RPMI8226 (cell line): ENCODE measurements at regions not wholly inside any gene's neighbourhood (a gene's known extent, or its start where the extent isn't known, plus 50 kb on each side); places are given as distances from the start of the nearest gene placed in this dataset.

Experiments used
- DNase-seq: peaks from one replicate; pipeline ENCODE4 v3.0.0-alpha.2; 2015

- DNase-seq: no peak
Observed at GRCh38 chr2:120401275-120402066, 55.5 kb downstream of the INHBB start.

GRCh38 chr2:120402067-120402433 lies 56.1 kb downstream of the INHBB start:
- DNase-seq: no peak

- no peak for DNase-seq
Observed at GRCh38 chr2:120402508-120402907, 56.6 kb downstream of the INHBB start.

GRCh38 chr2:120403261-120403660 lies 57.3 kb downstream of the INHBB start:
- DNase-seq: no peak

- no peak for DNase-seq
Observed at GRCh38 chr2:120403676-120404075, 57.7 kb downstream of the INHBB start.

GRCh38 chr2:120404274-120404673 lies 58.3 kb downstream of the INHBB start:
- no peak for DNase-seq

- no peak for DNase-seq
Observed at GRCh38 chr2:120404941-120405758, 59.2 kb downstream of the INHBB start.

GRCh38 chr2:120405759-120406099 lies 59.8 kb downstream of the INHBB start:
- DNase-seq: no peak

- no peak for DNase-seq
Observed at GRCh38 chr2:120406566-120406965, 60.6 kb downstream of the INHBB start.

GRCh38 chr2:120410487-120410886 lies 64.6 kb downstream of the INHBB start:
- no peak for DNase-seq

GRCh38 chr2:120415060-120415459 lies 69.1 kb downstream of the INHBB start:
- DNase-seq: no peak

GRCh38 chr2:120415728-120416509 lies 70.0 kb downstream of the INHBB start:
- DNase-seq: no peak

- no peak for DNase-seq
Observed at GRCh38 chr2:120418174-120418787, 72.3 kb downstream of the INHBB start.

- DNase-seq: no peak
Observed at GRCh38 chr2:120419073-120419472, 73.1 kb downstream of the INHBB start.

GRCh38 chr2:120419955-120420354 lies 74.0 kb downstream of the INHBB start:
- no peak for DNase-seq

GRCh38 chr2:120421126-120421829 lies 75.3 kb downstream of the INHBB start:
- no peak for DNase-seq

- no peak for DNase-seq
Observed at GRCh38 chr2:120421830-120422175, 75.9 kb downstream of the INHBB start.

GRCh38 chr2:120422465-120423160 lies 76.7 kb downstream of the INHBB start:
- DNase-seq: no peak

- DNase-seq: no peak
Observed at GRCh38 chr2:120423167-120423943, 77.4 kb downstream of the INHBB start.

- no peak for DNase-seq
Observed at GRCh38 chr2:120424274-120424796, 78.4 kb downstream of the INHBB start.

GRCh38 chr2:120425014-120425413 lies 79.1 kb downstream of the INHBB start:
- no peak for DNase-seq
